ENCODE measurements at regions not wholly inside any gene's neighbourhood (a gene's known extent, or its start where the extent isn't known, plus 50 kb on each side); places are given as distances from the start of the nearest gene placed in this dataset.

DNA sequence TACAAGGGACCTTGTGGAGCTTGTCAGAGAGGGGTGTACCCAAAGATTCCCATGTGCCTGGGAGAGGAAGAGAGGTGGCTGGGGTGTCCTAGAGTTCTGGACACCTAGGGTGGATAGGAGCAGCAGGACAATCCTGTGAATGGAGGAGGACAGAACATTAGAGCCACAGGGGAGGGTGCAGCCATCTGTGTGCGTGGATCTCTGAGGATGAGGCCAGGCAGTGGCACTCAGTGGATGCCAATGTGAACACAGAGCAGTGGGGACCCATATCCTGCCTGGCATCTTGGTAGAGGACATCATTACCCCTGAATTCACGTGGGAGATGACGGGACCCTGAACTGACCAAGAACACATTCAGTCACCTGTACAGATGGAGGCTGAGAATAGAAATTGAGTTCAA lies 205.3 kb downstream of the CD83 start:
- no peak overlapping the region for H3K27ac ChIP-seq
- DNase-seq (ENCODE audit: low spot score): no peak
- TF ChIP-seq, protein P1, sequence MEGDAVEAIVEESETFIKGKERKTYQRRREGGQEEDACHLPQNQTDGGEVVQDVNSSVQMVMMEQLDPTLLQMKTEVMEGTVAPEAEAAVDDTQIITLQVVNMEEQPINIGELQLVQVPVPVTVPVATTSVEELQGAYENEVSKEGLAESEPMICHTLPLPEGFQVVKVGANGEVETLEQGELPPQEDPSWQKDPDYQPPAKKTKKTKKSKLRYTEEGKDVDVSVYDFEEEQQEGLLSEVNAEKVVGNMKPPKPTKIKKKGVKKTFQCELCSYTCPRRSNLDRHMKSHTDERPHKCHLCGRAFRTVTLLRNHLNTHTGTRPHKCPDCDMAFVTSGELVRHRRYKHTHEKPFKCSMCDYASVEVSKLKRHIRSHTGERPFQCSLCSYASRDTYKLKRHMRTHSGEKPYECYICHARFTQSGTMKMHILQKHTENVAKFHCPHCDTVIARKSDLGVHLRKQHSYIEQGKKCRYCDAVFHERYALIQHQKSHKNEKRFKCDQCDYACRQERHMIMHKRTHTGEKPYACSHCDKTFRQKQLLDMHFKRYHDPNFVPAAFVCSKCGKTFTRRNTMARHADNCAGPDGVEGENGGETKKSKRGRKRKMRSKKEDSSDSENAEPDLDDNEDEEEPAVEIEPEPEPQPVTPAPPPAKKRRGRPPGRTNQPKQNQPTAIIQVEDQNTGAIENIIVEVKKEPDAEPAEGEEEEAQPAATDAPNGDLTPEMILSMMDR (IDR thresholded peaks at IDR 0.05): no peak
- H3K27me3 ChIP-seq: no peaks in the 10 kb centered on the region
- no peaks in the 10 kb centered on the region for H3K9me3 ChIP-seq
- no peak overlapping the region for H3K4me3 ChIP-seq
- no peaks in the 10 kb centered on the region for H3K36me3 ChIP-seq
- no peaks in the 10 kb centered on the region for H3K4me1 ChIP-seq

DNA sequence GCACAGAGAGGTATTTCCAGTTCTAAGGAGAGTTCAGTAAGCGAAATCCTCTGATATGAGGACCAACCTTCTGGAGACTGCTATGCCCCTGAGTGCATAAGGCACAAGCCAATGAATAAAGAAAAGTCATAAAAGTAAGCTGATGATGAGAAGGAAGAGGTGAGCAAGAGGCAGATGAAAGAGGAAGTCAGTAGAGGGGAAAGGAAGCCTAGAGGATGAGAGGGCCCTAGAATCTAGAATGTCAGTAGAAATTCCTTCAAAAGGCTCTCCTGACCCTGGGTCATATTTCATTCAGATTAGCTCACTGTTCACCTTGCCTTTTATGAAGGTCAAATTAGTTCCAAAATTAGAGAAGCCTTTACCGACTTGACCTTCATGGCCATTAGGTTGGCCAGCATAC lies 209.2 kb downstream of the CD83 start:
- H3K4me3 ChIP-seq: no peak overlapping the region
- H3K27ac ChIP-seq: no peak overlapping the region
- no peak for DNase-seq (ENCODE audit: low spot score)
- H3K9me3 ChIP-seq: no peaks in the 10 kb centered on the region
- TF ChIP-seq, protein P1 (IDR thresholded peaks at IDR 0.05): no peak
- no peaks in the 10 kb centered on the region for H3K27me3 ChIP-seq
- H3K4me1 ChIP-seq: no peaks in the 10 kb centered on the region
- no peaks in the 10 kb centered on the region for H3K36me3 ChIP-seq

DNA sequence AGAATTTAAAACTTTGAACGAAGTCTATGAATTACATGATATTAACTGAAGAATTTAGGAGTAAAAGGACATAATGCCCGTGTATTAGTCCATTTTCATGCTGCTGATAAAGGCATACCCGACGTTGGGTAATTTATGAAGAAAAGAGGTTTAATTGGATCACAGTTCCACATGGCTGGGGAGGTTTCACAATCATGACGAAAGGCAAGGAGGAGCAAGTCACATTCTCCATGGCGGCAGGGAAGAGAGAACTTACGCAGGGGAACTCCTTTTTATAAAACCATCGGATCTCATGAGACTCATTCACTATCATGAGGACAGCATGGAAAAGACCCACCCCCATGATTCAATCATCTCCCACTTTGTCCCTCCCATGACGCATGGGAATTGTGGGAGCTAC lies 210.6 kb downstream of the CD83 start:
- H3K27ac ChIP-seq: no peak overlapping the region
- H3K27me3 ChIP-seq: no peaks in the 10 kb centered on the region
- H3K4me3 ChIP-seq: no peak overlapping the region
- no peaks in the 10 kb centered on the region for H3K4me1 ChIP-seq
- TF ChIP-seq, protein P1 (IDR thresholded peaks at IDR 0.05): no peak
- H3K9me3 ChIP-seq: no peaks in the 10 kb centered on the region
- H3K36me3 ChIP-seq: no peaks in the 10 kb centered on the region
- DNase-seq (ENCODE audit: low spot score): no peak

DNA sequence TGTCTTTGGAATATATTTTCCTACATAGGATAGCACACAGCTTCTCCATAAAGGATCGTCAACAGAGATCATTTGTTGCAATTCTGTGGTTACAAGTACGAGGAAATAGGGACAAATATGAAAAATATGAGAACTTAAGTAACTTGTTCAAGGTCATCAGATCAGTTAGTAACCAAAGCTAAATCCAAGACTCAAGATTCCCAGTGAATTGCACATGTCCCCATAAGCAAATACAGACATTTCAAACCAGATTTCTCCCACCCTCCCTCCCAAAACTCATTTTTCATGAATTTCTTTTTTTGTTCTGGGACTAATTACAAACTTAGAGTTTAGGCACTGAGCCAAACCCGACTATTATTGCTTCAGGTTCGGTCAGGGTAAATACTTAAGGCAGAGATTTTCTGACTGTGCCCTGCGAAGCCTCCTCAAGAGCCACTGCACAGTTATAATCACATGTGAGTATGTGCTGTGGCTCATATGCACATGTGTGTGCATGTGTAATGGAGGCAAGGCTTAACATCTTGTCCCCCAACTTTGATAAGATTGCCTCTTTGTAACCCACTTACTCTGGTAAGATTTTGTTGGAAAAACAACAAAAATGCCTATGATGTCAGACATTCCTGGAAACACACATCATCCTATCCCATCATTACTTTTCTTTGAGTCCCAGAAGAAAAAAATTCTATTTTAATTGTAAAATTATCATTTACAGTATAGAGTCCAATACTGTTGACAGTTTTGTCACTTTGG lies 216.2 kb downstream of the CD83 start:
- no peaks in the 10 kb centered on the region for H3K36me3 ChIP-seq
- no peak for DNase-seq (ENCODE audit: low spot score)
- H3K4me1 ChIP-seq: no peaks in the 10 kb centered on the region
- no peak overlapping the region for H3K4me3 ChIP-seq
- TF ChIP-seq, protein P1 (IDR thresholded peaks at IDR 0.05): no peak
- no peak overlapping the region for H3K27ac ChIP-seq
- H3K9me3 ChIP-seq: peaks cover 0 to 3% of the 10 kb centered on the region in 2 donors
- no peaks in the 10 kb centered on the region for H3K27me3 ChIP-seq

DNA sequence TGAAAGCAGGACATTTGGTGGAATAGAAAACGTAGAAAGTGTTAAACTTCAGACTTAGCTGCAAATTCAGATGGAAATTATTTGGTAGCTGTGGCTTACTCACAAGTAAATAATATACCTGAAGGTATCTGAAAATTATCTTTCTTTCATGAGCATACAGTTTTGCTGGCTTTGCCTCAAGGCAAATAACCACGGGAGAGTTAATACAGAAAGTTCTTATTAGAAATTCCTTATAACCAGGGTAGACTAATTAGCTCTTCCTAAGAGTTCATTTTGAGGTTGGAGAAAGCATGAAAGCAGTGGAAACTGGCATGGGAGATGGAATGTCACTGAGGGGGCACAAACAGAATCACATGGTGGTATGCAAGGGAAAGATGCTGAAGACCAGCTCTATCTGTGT lies 217.5 kb downstream of the CD83 start:
- Histone ChIP-seq H3K9me3 (peaks cover 0 to 3% of the 10 kb centered on the region in 2 donors), H3K4me1 (peaks cover 0 to 4% of the 10 kb centered on the region in 2 donors), H3K27me3 (no peaks in the 10 kb centered on the region), H3K4me3 (no peak overlapping the region), H3K36me3 (no peaks in the 10 kb centered on the region), H3K27ac (no peak overlapping the region)
- DNase-seq (ENCODE audit: low spot score): no peak
- TF ChIP-seq, protein P1 (IDR thresholded peaks at IDR 0.05): no peak

DNA sequence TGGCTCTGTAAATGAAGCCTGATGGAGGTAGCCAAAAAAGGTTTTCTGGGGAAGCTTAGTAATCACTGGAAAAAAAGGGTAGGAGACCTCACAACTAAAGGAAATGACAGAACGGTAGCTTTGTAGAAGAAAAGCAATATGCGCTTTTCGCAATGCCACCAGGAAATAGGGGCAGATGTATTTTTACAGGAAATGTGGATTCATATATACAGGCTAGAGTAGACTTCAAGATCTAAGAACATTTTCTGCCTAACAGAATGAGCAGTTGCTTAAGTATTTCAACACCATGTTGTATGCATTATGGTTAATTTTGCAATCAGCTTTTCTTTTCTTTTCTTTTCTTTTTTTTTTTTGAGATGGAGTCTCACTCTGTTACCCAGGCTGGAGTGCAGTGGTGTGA lies 219.6 kb downstream of the CD83 start:
- TF ChIP-seq, protein P1 (IDR thresholded peaks at IDR 0.05): no peak
- peaks cover 0 to 4% of the 10 kb centered on the region in 2 donors for H3K4me1 ChIP-seq
- DNase-seq (ENCODE audit: low spot score): no peak
- H3K27me3 ChIP-seq: no peaks in the 10 kb centered on the region
- peaks cover 0 to 3% of the 10 kb centered on the region in 2 donors for H3K9me3 ChIP-seq
- H3K27ac ChIP-seq: no peak overlapping the region
- no peaks in the 10 kb centered on the region for H3K36me3 ChIP-seq
- no peak overlapping the region for H3K4me3 ChIP-seq

Data from right atrium auricular region (tissue), 2 donors.